Type B pancreatic cell (in vitro differentiated cells): ENCODE measurements at regions not wholly inside any gene's neighbourhood (a gene's known extent, or its start where the extent isn't known, plus 50 kb on each side); places are given as distances from the start of the nearest gene placed in this dataset.

Source experiments
- DNase-seq: peaks from one replicate; pipeline ENCODE4 v3.0.0; 2021; ENCODE audit warnings: mixed read lengths; ENCODE audit not compliant: unreplicated experiment; ENCODE audit errors: extremely low spot score
- H3K27ac Mint-ChIP-seq: 2 replicates; pipeline ENCODE4 v1.8.0; 2021; ENCODE audit warnings: mild to moderate bottlenecking, mixed read lengths
- H3K27me3 Mint-ChIP-seq: 2 replicates; pipeline ENCODE4 v1.8.0; 2021; ENCODE audit warnings: mixed read lengths
- H3K36me3 Mint-ChIP-seq: 2 replicates; pipeline ENCODE4 v1.8.0; 2021; ENCODE audit warnings: mixed read lengths
- H3K4me1 Mint-ChIP-seq: one replicate; pipeline ENCODE4 v1.8.0; 2021; ENCODE audit warnings: mixed read lengths; ENCODE audit not compliant: unreplicated experiment
- H3K4me3 Mint-ChIP-seq: 2 replicates; pipeline ENCODE4 v1.8.0; 2021; ENCODE audit warnings: mild to moderate bottlenecking, mixed read lengths
- H3K9me3 Mint-ChIP-seq: 2 replicates; pipeline ENCODE4 v1.8.0; 2021; ENCODE audit warnings: mixed read lengths
- TF ChIP-seq, protein P1 (sequence below): fragments of 200-600 bp; sonication (generic); conservative IDR thresholded peaks from 2 replicates; pipeline ENCODE4 v1.5.0; 2021; ENCODE audit warnings: antibody characterized with exemption, mild to moderate bottlenecking

DNA sequence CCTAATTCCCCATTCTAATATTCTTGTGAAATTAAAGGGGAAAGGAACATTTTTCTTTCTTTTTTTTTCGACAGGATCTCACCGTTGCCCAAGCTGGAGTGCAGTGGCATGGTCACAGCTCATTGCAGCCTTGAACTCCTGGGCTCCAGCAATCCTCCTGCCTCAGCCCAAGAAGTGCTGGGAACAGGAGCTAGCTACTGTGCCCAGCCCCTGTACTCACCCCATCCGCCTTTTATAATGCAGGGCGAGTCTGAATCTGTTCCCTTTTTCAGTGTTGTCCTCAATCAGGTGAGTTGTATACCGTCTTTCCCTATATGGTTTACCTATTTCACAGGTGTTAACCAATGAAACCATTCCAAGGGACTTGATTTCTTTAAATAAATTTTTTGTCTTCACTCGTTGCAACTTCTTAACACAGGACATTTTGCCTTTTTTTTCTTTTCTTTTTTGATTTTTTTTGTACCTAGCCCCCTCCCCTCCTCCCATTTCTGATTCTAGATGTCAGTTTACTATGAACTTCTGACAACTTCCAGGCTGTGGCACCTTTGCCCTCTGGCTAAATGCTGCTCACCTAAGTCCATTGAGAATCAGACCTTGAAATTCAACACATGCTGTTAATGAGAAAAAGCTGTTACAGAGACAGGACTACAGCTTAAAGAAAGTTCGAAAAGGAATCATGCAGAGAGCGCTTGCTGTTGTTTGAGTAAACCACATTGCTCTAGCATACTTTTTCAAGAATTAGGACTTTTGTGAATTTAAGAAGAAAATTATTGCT, 562.1 kb upstream of the KLF12 start:
- Mint-ChIP-seq H3K27me3 (no peaks in the 10 kb centered on the region), H3K27ac (no peak overlapping the region), H3K4me1 (peaks cover 11% of the 10 kb centered on the region), H3K9me3 (no peaks in the 10 kb centered on the region), H3K36me3 (no peaks in the 10 kb centered on the region), H3K4me3 (peak overlapping the region; percentile 16)
- TF ChIP-seq, protein P1, sequence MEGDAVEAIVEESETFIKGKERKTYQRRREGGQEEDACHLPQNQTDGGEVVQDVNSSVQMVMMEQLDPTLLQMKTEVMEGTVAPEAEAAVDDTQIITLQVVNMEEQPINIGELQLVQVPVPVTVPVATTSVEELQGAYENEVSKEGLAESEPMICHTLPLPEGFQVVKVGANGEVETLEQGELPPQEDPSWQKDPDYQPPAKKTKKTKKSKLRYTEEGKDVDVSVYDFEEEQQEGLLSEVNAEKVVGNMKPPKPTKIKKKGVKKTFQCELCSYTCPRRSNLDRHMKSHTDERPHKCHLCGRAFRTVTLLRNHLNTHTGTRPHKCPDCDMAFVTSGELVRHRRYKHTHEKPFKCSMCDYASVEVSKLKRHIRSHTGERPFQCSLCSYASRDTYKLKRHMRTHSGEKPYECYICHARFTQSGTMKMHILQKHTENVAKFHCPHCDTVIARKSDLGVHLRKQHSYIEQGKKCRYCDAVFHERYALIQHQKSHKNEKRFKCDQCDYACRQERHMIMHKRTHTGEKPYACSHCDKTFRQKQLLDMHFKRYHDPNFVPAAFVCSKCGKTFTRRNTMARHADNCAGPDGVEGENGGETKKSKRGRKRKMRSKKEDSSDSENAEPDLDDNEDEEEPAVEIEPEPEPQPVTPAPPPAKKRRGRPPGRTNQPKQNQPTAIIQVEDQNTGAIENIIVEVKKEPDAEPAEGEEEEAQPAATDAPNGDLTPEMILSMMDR = no peak
- no peak for DNase-seq

DNA sequence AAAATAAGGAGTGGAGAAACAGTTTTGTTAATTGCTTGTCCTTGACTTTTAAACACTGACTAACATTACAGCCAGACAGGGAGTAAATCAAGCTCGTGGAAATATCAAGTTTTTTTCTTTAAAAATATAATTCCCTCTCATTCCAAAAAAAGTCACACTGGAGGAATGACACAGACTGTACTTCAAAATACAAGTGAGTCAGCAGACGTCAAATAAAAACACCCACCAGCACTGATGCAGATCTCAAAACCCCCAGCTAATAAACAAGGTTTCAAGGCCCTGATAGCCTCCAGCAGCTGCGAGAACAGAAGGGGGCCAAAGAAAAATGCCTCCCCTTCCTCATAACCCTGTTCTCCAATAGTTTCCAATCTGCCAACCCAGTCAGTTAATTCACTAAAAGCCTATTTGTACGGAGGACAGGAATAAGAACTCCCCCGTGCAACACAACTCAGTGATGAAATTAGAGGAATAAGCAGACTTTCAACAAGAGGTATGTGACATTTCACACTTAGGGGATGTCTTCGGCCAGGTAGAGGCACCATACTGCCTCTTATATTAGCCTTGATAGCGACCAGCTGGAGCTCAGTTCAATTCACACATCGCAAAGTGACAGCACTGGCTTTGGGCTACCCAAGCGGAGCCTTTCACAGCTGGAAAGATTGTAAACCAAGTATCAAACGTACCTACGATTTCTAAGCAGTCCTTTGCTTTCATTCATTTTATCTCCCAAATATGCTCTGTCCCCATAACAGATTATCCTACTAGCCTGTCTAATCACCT, 561.0 kb upstream of the KLF12 start:
- Mint-ChIP-seq H3K27me3 (no peaks in the 10 kb centered on the region), H3K9me3 (no peaks in the 10 kb centered on the region), H3K4me3 (no peak overlapping the region), H3K36me3 (no peaks in the 10 kb centered on the region), H3K27ac (no peak overlapping the region), H3K4me1 (peaks cover 12% of the 10 kb centered on the region)
- no peak for DNase-seq
- TF ChIP-seq, protein P1 = no peak

DNA sequence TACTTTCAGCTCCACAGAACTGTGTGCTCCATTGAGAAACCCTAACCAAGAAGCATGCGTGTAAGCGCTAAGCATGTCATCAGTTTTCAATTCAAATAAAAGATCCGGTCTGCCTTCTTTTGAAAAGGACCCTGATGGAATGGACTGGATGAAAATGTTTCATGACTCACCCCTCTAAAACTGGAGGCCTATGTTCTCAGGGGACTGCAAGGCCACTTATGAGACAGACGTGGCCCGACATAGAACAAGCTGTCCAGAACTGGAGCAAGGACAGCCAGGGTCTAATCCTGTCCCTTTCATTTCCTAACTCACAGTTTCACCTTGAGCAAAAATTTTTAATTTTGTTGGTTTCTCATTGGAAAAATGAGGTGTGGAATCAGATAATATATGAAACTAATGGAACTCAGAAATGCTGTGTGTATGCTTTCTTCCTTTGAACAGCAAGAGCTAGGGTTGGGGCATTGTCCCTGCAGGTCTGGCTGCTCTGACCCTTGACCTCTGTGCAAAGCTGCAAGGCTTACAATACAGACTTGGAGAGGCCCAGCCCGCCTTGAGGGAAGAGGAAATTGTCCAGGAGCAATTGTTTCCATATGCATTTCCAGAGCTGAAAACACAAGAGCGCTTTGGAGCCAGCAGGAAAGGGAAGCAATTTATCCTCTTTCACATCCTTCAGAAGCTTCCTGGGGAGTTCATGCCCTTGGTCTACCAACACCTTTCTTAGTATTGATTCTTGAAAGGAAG, 553.4 kb upstream of the KLF12 start:
- no peak overlapping the region for H3K4me3 Mint-ChIP-seq
- no peaks in the 10 kb centered on the region for H3K27me3 Mint-ChIP-seq
- DNase-seq = no peak
- H3K36me3 Mint-ChIP-seq = no peaks in the 10 kb centered on the region
- peak overlapping the region; percentile 26 for H3K27ac Mint-ChIP-seq
- H3K9me3 Mint-ChIP-seq = peaks cover 7% of the 10 kb centered on the region
- peaks cover 18% of the 10 kb centered on the region for H3K4me1 Mint-ChIP-seq
- TF ChIP-seq, protein P1 = no peak

DNA sequence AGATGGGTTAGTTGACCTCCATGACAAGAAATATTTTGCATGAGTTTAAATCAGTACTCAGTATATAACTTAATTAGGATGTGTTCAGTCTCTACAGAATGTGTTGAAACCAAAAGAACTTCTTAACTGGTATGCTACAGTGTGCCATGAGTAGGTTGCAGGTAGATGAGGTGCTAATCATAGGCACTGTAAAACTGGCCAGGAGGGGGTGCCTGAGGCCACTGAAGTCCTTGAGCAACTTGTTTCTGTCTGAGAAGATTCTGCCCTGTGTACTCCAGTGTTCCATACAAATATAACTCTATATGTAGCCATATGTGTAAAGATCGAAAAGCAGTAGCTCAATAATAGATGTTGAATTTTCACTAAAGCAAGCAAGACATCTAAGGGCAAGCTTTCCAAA, 549.2 kb upstream of the KLF12 start:
- H3K27ac Mint-ChIP-seq = no peak overlapping the region
- H3K4me3 Mint-ChIP-seq = no peak overlapping the region

DNA sequence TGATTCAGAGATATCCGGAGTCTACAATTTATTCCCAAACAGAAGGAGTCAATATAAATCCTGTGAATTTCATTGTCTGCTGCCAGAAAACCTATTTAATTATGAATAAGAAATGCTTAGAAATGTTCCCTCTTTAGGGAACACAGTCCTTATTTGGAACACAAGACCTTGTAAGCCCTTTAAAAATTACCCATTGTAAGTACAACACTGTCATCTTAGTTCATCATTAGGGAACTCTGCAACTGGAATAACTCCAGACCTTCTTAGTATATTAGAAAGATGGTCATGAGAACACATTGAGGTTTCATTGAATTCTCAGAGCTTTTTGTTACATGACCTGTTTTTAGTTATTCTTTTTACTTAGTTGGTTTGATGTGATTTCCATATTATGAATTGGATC, 548.5 kb upstream of the KLF12 start:
- Mint-ChIP-seq H3K4me1 (peaks cover 7% of the 10 kb centered on the region), H3K36me3 (no peaks in the 10 kb centered on the region), H3K9me3 (peaks cover 7% of the 10 kb centered on the region), H3K4me3 (no peak overlapping the region), H3K27ac (no peak overlapping the region), H3K27me3 (no peaks in the 10 kb centered on the region)
- no peak for DNase-seq
- TF ChIP-seq, protein P1 = no peak

More for the DNA sequence above, 549.2 kb upstream of the KLF12 start:
- Mint-ChIP-seq H3K4me1 (peaks cover 8% of the 10 kb centered on the region), H3K9me3 (peaks cover 7% of the 10 kb centered on the region), H3K27me3 (no peaks in the 10 kb centered on the region), H3K36me3 (no peaks in the 10 kb centered on the region)
- TF ChIP-seq, protein P1 = no peak
- no peak for DNase-seq
